HG03097 (cell line): ENCODE measurements at regions not wholly inside any gene's neighbourhood (a gene's known extent, or its start where the extent isn't known, plus 50 kb on each side); places are given as distances from the start of the nearest gene placed in this dataset.

ENCODE experiments used
- ATAC-seq: cut with Tn5 transposase; IDR thresholded peaks from one replicate; pipeline ENCODE4 v1.9.1; 2021; ENCODE audit not compliant: unreplicated experiment, low FRiP score

DNA sequence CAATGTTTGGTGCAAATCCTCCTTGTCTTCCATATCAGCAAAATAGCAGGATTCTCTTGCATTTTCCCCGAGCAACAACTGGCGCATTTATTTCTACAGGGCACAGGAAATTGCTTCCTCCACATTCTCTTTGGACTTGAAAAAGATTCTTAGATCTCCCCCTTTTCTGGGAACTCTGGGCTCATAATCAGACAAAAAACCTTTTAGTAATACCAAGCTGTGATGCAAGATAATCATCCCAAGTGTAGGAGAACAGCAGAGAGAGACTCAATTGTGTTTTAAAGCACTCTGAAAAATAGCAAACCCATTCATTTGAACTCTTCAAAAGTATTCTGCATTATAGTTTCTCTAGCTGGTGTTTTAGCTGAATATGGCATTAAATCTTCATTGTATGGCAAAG, 419.6 kb upstream of the NPVF start:
- no peak for ATAC-seq

DNA sequence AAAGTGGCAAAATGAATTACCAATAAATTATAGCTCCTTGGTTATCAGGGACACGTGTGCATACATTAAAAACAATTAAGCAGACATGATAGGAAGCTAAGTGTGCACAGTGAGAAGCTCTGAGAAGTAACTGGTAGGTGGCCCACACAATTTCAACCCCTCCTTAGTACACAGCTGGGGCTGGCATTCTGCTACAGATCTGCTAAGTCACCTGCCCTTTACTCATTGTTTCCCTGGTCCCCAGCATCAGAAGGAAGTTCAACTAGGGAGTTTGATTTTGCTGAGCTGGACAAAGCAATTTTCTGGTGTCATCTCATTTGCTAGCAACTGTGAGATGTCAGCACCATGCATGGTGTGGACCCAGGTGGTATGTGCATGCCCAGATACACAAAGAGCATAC, 424.1 kb upstream of the NPVF start:
- ATAC-seq = no peak

DNA sequence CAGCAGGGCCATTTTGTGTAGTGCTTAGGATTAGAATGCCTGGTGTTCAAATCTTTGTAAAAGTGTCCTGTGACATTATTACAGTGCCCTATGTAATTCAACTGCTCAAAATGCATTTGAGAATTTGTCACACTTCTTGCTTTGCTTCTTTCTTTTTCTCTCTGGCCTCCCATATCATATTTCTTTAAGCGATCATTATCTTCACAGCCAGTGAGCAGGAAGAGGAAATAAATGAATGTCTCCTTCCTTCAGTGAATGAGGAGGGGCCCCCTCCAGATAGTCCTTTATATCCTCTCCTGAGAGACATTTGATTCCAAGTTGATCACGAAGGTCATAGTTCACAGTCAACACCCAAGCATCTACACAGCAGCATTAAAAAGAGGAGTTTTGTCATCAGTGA, 425.1 kb upstream of the NPVF start:
- no peak for ATAC-seq

DNA sequence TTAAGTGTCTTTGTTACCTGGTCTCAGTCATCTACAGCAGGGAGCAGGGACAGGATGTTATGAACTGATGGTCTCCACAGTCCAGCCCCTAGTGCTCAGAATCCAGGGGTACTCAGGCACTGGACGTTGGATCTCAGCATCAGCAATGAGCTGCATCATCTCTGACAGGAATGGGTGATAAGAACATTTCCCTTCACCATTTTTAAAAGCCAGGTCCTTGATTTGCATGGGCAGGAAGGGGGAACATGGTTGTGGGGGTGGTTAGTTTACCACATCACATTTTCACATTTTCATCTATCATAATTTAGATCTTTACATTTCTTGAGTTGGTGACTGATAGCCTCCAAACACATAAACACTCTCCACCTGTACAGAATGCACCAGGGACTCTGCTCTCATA, 427.8 kb upstream of the NPVF start:
- ATAC-seq = no peak

DNA sequence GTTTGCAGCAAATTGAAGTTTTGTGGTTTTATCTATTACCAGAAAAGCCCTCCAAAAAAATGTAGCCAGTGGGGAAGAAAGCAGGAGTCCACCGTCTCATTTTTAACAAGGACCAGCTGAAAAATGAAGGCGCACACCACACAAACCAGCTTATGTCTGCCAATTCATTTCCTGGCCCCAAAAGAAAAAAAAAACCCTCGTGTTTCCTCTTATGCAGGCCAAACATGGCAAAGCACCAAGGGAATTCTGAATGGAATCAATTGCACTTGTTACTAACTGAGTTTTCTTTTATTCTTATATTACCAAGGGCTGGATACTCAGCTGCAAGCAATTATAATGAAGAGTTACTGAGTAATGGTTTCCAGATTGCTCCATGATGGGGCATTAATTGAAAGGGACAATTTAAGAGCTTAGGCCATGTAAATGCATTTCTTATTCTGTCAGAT, 428.3 kb upstream of the NPVF start:
- ATAC-seq = no peak

DNA sequence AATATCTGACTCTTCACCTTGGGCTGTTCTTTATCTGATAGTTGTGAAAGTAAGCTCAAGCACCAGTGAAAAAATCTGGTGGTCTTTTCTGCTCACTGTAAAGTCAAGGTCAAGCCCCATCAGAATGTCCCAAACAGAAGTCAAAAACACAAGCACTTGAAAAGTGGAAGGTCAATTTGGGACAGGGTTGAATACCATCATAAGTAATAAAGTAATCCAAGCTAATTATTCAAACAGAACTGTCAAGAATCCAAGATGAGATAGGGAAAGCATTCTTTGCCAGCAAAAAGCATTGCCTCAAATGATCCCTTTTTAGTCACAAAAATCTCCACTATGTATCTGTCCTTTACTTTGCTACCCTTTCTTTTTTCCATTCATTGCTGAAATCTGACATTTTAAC, 430.1 kb upstream of the NPVF start:
- no peak for ATAC-seq

DNA sequence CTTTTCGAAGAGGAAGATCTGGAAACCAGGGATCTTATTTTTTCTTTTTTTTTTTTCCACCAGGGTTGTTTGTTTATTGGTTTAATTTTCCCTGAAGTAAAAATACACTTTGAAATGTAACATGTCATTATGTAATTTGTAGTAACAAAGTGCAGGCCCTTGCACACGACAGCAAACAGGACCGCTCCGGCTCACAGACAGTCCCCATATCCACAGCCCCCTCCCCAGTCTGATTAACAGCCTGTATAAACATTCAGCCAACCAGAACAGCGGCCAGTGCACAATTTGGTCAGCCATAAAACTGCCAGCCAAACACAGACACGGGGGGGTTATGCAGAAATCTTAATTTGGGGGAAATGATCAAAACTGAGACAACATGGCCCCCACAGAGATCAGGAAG, 431.6 kb upstream of the NPVF start:
- ATAC-seq = no peak

DNA sequence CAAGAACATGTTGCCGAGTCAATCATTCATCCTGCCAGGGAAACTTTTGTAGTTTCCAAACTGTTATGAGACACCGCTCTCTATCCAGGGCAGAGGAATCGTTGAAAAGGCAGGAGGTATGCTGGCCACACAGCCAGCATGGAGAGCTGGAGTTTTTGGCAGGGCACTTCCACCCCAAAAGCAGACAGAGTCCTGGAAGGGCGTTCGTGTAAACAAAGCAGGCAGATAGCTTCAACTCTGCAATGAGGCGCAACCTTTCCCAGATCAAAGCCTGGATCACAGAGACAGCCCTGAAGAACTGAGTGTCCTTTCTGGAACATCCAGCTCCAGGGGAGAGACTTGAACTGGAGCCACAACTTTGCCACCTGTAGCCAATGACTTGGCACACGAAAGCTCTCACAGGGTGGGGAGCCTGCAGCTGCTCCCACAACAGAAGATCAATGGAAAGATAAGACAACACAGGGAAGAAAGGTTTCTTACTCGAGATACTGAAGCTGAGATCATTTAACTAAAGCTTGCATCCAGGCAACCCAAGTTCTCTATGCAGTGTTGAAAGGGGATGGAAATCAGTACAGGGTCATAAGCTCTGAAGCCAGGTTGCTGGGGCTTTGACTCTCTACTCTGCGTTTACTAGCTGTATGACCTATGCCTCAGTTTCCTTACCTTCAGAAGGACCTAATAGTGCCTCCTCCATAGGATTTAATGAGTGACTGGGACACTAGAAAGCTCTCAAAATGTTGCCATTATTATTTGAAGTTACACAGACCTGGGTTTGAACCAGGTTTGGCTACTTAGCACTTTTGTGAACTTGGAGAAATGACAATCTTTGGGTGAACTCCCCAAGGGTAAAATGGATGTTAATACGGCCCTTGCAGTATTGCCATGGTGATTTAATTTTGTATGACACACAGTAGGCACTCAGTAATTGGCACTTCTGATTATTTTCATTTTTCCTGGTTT, 434.8 kb upstream of the NPVF start:
- ATAC-seq = no peak

DNA sequence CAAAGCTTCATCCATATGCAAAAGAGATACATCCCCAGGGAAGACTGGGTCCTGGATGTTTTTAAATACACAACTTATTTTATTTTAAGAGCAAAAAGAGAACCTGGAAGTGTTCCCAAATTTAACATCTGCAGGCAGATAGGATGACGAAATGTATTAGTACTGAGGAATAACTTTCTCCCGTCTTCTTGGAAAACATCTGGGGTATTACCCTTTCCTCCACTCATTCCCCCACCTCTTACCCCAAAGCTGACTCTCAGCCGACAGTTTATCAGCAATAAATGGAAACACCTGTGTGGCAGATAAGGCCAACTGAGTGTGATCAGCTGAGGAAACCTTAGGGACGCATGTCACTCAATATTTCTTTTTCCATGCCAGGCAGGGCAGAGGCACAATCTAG, 435.6 kb upstream of the NPVF start:
- no peak for ATAC-seq

DNA sequence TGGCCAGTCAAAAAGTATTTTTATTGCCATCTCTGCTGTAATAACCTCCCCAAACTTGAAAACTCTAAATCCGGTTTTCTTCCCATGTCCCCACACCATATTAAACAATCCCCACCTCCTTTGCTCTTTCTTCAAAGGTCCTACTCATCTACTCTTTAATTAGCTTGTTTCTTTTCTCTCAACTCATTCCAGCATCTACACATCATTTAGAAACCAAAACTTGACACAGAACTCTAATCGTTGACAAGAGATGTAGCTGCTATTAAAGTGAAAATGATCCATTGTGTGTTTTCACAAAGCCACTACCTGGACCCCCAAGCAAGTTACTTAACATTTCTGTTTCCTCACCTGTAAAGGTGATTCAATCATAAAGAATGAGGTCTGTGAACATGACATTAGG, 436.3 kb upstream of the NPVF start:
- no peak for ATAC-seq

DNA sequence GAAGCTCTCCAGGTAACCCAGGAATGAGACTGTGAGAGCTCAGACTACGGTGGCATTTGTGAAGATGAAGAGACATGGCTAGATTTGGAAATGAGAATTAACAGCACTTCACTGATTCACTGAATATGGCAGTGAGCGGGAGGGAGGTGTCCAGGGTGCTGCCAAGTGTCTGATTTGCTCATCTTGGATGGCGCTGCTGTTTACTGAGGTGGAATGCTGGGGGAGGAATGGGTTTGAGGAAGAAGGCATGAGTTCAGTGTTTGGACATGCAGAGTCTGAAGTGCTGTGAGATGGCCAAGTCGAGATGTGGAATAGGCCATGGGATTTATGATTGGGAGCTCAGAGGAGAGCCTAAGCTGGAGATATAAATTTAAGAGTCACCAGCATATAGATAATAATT, 437.1 kb upstream of the NPVF start:
- no peak for ATAC-seq

DNA sequence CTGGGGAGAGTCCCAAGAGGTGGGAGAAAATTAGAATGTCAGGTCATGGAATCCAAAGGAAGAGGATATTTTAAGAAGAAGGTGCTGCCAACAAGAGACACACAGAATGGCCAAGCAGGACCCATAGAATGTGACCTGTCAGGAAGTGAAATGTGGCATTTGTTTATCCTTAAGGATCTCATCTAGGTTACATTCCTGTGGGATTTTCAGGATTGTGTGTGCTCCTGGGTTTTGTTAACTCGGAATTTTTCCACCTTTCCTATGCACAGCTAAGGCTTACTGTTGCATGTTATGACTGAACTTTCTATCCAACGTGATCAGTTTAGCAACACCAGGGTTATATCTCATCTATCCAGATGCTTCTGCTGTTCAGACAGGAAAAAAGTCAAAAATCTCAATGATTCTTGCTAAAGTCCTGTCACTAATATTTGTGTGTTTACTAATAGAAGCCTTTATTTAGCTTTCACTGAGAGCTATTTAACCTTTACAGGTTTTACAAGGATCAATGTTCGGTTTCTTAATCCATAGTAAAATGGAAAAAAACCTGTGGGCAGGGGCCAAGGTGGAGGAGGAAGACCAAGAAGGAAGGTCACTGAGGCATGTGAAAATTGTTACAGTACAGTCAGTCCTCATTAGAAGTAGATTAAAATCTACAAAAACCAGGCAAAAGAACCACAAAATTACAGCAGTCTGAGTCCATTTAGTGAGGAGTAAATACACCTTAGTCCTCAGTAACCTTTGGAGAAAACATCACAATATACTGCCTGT, 437.8 kb upstream of the NPVF start:
- ATAC-seq = no peak

DNA sequence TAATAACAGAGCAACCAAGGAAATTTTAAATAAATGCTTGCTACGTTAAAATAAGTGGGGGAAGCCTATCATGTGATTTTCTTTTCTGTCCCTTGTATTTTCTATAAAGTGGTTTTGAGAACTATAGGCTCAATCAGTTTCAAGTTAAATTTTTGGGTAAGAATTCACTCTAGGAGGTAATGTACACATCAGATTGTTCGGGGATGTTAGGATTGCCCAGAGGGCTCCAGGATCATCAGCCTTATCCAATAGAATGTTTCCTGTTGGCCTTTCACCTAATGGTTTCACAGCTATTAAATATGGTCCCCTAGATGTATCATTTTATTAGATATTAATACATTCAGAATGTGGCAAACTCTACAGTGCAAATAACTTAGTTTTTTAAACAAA, 438.4 kb upstream of the NPVF start:
- no peak for ATAC-seq

DNA sequence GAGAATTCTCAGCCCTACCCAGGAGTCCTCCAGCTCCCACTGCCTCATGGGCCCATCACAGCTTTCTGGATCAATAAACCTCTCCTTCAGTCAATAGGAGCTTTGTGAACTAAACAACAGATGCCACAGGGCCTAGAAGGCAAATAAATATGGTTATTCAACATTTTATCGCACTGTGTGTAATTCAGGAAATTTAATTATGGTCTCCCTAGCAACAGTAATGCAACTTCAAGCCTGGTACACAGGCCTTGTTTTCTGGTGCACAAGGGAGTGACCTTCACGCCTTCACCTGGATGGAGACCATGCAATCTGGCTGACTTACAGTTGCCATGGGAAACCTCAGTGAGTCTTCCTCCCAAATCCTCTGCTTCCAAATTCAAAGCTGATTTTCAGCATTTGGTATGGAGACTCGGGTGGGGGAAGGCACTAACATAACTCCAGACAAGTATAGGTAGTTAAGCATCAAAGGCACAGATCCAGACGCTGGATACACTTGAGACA, 441.0 kb upstream of the NPVF start:
- no peak for ATAC-seq

DNA sequence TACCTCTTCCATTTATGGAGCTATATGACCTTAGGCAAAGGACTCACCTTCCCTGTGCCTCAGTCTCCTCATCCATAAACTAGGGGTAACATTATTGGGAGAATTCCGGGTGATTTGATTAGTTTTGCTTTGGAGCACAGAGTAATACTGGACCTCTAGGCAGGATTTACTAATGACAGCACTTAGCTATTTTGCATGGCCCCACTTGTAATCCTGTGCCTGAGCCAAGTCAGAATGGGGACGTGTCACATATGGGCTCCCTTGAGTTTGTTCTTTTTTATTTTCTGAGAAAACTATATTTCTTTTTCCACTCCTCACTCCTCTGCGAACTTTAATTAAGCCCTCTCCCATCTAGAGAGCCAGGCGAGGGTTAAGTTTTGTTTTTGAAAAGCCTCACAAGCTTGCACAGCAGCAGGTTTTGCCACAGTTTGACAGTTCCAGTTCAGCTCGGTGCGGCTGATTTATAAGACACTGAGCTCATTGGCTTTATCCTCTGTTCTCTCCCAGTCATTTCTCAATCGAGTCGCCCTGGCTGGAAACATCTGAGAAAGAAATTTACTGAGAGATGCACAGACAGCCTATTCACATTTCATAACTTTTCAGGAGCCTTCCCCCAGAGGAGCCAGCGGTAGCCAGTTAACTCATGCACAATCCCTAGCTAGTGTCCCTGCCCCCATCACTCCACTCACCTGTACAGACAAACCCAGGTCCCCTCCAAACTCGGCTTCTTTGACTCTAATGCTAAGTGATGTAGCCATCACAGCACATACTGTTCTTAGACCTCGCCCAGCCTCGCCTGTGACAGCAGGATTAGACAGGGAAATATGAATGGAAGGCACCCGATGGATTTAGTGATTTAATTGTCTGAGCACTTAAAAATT, 441.9 kb upstream of the NPVF start:
- no peak for ATAC-seq

DNA sequence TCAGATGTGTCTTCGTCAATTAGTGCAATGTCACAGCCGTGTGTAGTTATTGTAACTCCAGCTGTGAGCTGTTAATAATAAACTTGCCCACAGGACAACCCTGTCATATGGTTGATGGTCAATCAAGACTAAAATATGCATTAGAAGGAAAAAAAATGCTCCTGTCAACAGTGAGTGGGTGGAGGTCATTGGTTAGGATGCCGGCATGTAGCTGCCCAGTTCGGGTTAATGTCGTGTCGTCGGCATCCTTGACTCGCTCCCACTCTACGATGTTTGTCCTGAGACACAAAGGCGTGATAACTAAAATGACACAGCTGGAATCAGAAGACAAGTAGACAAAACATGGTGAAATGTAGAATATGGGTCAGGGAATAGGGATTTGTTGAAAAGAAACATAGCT, 442.8 kb upstream of the NPVF start:
- ATAC-seq = no peak

DNA sequence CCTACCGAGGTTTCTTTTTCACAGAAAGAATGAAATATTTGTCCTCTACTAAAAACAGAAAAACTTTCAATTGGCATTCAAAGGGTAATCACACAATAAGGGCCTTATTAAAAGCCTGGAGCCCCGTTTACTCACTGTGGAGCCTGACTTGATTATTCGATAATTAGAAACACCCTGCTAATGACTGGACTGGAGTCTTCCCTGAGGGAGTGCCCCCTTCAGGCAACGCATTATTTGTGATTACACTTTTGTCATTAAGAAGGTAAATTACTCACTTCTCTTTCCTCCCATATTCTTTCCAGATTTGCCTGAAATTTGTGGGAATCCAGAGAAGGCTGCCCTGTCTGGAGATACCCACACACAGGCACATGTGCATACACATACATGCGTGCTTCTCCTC, 444.2 kb upstream of the NPVF start:
- ATAC-seq = no peak

DNA sequence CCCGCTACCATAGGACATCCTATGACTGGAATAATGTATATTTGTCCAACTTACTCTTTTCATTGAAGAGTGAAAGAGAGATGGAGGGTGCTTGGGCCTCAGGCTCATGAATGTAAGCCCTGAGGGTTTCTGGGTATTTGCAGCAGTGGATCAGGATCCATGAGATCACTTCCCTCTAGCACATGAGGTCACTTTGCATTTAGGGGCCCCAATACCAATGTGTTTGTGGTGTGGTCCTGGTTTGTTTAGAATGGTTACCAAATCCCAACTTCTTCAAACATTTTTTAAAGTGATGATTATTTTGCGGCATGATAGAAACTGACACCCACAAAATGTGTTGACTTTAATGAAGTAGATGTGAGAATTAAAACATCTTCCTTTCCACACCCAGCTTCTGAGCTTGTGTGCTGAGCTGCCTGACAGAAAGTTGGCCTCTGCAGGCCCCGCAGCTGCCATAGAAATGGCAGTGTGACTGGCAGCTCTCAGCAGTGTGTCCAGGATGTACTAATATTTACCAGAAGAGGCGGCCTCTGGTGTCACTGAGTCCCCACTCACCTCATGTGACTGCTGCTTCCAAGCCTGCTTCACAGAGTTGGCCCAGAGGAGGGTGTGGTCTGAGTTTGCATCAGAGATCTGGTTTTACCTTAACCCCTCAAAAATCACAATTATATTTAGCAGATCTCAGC, 447.6 kb upstream of the NPVF start:
- no peak for ATAC-seq

DNA sequence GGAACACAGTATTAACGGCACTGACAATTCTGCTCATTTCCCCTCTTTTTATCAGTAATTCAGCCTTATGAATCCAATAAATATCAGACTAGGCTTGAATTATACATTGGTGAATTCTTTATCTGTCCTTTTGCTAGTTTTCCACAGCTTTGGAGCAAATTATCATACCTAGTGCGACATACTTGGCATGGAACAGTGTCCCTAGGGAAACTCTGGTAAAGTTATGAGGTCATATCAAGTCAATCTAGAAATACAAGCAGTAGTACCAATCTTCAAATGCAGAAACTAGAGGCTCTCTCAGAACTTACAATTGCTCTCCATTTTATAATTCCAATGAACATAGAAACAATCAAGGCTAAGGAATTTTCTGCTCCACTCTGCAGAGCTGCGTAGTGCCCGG, 449.3 kb upstream of the NPVF start:
- ATAC-seq = no peak

DNA sequence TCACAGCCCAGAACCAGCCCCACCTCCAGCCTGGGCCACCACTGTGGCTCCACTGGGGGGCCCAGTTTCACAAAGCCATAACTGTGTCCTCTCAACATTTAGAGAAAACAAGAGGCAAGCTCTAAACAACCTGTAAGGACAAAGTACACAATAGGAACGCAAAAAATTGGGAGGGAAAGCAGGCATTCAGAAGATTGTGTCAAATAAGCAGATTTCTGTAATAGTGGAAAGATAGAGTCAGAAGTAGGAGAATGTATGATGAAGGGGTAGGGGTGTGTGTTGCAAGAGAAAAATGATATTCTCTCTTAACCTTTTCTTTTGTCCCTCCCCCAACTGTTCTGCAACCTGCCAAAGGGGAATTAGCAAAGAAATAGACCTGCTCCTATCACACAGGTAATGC, 449.9 kb upstream of the NPVF start:
- ATAC-seq = no peak
